ENCODE measurements at regions not wholly inside any gene's neighbourhood (a gene's known extent, or its start where the extent isn't known, plus 50 kb on each side); places are given as distances from the start of the nearest gene placed in this dataset.

- TF ChIP-seq, protein P1, sequence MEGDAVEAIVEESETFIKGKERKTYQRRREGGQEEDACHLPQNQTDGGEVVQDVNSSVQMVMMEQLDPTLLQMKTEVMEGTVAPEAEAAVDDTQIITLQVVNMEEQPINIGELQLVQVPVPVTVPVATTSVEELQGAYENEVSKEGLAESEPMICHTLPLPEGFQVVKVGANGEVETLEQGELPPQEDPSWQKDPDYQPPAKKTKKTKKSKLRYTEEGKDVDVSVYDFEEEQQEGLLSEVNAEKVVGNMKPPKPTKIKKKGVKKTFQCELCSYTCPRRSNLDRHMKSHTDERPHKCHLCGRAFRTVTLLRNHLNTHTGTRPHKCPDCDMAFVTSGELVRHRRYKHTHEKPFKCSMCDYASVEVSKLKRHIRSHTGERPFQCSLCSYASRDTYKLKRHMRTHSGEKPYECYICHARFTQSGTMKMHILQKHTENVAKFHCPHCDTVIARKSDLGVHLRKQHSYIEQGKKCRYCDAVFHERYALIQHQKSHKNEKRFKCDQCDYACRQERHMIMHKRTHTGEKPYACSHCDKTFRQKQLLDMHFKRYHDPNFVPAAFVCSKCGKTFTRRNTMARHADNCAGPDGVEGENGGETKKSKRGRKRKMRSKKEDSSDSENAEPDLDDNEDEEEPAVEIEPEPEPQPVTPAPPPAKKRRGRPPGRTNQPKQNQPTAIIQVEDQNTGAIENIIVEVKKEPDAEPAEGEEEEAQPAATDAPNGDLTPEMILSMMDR (conservative IDR thresholded peaks at IDR 0.05; ENCODE audit: low read length): no peak
- TF ChIP-seq EZH2phosphoT487 (IDR thresholded peaks at IDR 0.05; ENCODE audit: borderline replicate concordance, low read depth, low read length): no peak
Measured at GRCh38 chr14:94965551-94966313, 191.6 kb downstream of the DICER1 start.

All from OCI-LY7 (cell line).